Neural cell (in vitro differentiated cells): ENCODE measurements at regions not wholly inside any gene's neighbourhood (a gene's known extent, or its start where the extent isn't known, plus 50 kb on each side); places are given as distances from the start of the nearest gene placed in this dataset.

ENCODE experiments used
- H2AFZ ChIP-seq: fragments of 200-600, 300-800 bp; sonication (generic), shearing (Covaris generic); 2 replicates; pipeline ENCODE4 v1.6.0; 2014; ENCODE audit warnings: low read depth, mild to moderate bottlenecking, antibody characterized with exemption, low read length, moderate library complexity
- H3F3A ChIP-seq: fragments of 200-600 bp; shearing (Covaris generic); 2 replicates; pipeline ENCODE4 v1.6.1; 2016; ENCODE audit warnings: mild to moderate bottlenecking, moderate library complexity, mixed read lengths, antibody characterized with exemption, low read length; ENCODE audit not compliant: insufficient read depth, poor library complexity, severe bottlenecking
- H3K27ac ChIP-seq: fragments of 200-600, 300-800 bp; sonication (generic), shearing (Covaris generic); 2 replicates; pipeline ENCODE4 v1.5.1; 2014; ENCODE audit warnings: mild to moderate bottlenecking, low read length, moderate library complexity
- H3K27me3 ChIP-seq: fragments of 300-800, 200-600 bp; sonication (generic), shearing (Covaris generic); 2 replicates; pipeline ENCODE4 v1.6.0; 2014; ENCODE audit warnings: mild to moderate bottlenecking, low read depth, low read length, moderate library complexity; ENCODE audit not compliant: insufficient read depth
- H3K36me3 ChIP-seq: fragments of 300-800, 200-600 bp; sonication (generic), shearing (Covaris generic); 2 replicates; pipeline ENCODE4 v1.5.1; 2014; ENCODE audit warnings: mild to moderate bottlenecking, antibody characterized with exemption, low read length, moderate library complexity; ENCODE audit not compliant: insufficient read depth
- H3K4me2 ChIP-seq: fragments of 300-800, 200-600 bp; sonication (generic), shearing (Covaris generic); 2 replicates; pipeline ENCODE4 v1.6.0; 2014; ENCODE audit warnings: mild to moderate bottlenecking, low read length
- H3K4me3 ChIP-seq: fragments of 300-800, 200-600 bp; sonication (generic), shearing (Covaris generic); 2 replicates; pipeline ENCODE4 v1.5.1; 2014; ENCODE audit warnings: mild to moderate bottlenecking, low read length, moderate library complexity
- H3K79me2 ChIP-seq: fragments of 200-600 bp; shearing (Covaris generic); replicated peaks from 2 replicates; pipeline ENCODE4 v1.6.0; 2014; ENCODE audit warnings: mild to moderate bottlenecking, low read length, moderate library complexity; ENCODE audit not compliant: insufficient read depth
- H3K9ac ChIP-seq: fragments of 300-800, 200-600 bp; sonication (generic), shearing (Covaris generic); 2 replicates; pipeline ENCODE4 v1.6.1; 2016; ENCODE audit warnings: mild to moderate bottlenecking, low read length, mixed read lengths
- H3K9me2 ChIP-seq: fragments of 200-600 bp; shearing (Covaris generic); 2 replicates; pipeline ENCODE4 v1.6.1; 2016; ENCODE audit warnings: mild to moderate bottlenecking, low read length, mixed read lengths; ENCODE audit not compliant: insufficient read depth
- H3K9me3 ChIP-seq: fragments of 200-600, 300-800 bp; sonication (generic), shearing (Covaris generic); 2 replicates; pipeline ENCODE4 v1.6.1; 2016; ENCODE audit warnings: mild to moderate bottlenecking, mixed run types, low read length, moderate library complexity, mixed read lengths
- H4K20me1 ChIP-seq: fragments of 200-600 bp; shearing (Covaris generic); 2 replicates; pipeline ENCODE4 v1.6.1; 2016; ENCODE audit warnings: mild to moderate bottlenecking, mixed run types; ENCODE audit not compliant: insufficient read depth
- CTCF ChIP-seq: fragments of 450-650 bp; IDR thresholded peaks from 2 replicates; pipeline ENCODE4 v1.5.1; 2014; ENCODE audit warnings: antibody characterized with exemption, mild to moderate bottlenecking, moderate library complexity; ENCODE audit not compliant: poor library complexity, severe bottlenecking
- EP300 ChIP-seq: fragments of 450-650 bp; conservative IDR thresholded peaks from 2 replicates; pipeline ENCODE4 v1.6.1; 2014; ENCODE audit warnings: antibody characterized with exemption, mild to moderate bottlenecking, moderate library complexity; ENCODE audit not compliant: poor library complexity, severe bottlenecking
- EZH2 ChIP-seq: fragments of 200-600, 300-800 bp; shearing (Covaris generic), sonication (generic); IDR thresholded peaks from 2 replicates; pipeline ENCODE4 v1.6.1; 2014; ENCODE audit warnings: antibody characterized with exemption, low read length, borderline replicate concordance, mild to moderate bottlenecking; ENCODE audit not compliant: insufficient read depth, poor library complexity, severe bottlenecking
- MXI1 ChIP-seq: fragments of 450-650 bp; conservative IDR thresholded peaks from 2 replicates; pipeline ENCODE4 v1.6.1; 2014; ENCODE audit warnings: antibody characterized with exemption, mild to moderate bottlenecking; ENCODE audit not compliant: poor library complexity, severe bottlenecking
- POLR2AphosphoS5 ChIP-seq: IDR thresholded peaks from 2 replicates; pipeline ENCODE4 v1.6.1; 2012
- RAD21 ChIP-seq: fragments of 450-650 bp; conservative IDR thresholded peaks from 2 replicates; pipeline ENCODE4 v1.6.1; 2014; ENCODE audit warnings: antibody characterized with exemption, mild to moderate bottlenecking, moderate library complexity
- SMC3 ChIP-seq: fragments of 450-650 bp; conservative IDR thresholded peaks from 2 replicates; pipeline ENCODE4 v1.6.1; 2014; ENCODE audit warnings: antibody characterized with exemption, mild to moderate bottlenecking, moderate library complexity; ENCODE audit not compliant: poor library complexity

GRCh38 chr10:111762114-111762513 is 421.5 kb downstream of the GPAM start:
- Histone ChIP-seq H3K79me2 (no peaks in the 10 kb centered on the region), H3K36me3 (no peaks in the 10 kb centered on the region), H4K20me1 (no peaks in the 10 kb centered on the region), H2AFZ (no peak overlapping the region), H3K9me2 (no peaks in the 10 kb centered on the region), H3K27ac (no peak overlapping the region), H3F3A (no peaks in the 10 kb centered on the region), H3K4me3 (no peak overlapping the region), H3K4me2 (no peak overlapping the region), H3K27me3 (no peaks in the 10 kb centered on the region), H3K9ac (no peak overlapping the region), H3K9me3 (no peaks in the 10 kb centered on the region)
- TF ChIP-seq SMC3 (no peak), EZH2 (no peak), MXI1 (no peak), RAD21 (no peak), CTCF (no peak), POLR2AphosphoS5 (no peak)

- H3K27ac ChIP-seq = no peak overlapping the region
- no peak overlapping the region for H2AFZ ChIP-seq
- no peak overlapping the region for H3K4me2 ChIP-seq
- H3K9ac ChIP-seq = no peak overlapping the region
- H3K9me2 ChIP-seq = no peaks in the 10 kb centered on the region
- no peaks in the 10 kb centered on the region for H3K36me3 ChIP-seq
- TF ChIP-seq EP300 (no peak), CTCF (no peak), EZH2 (no peak)
- H3F3A ChIP-seq = no peaks in the 10 kb centered on the region
- H3K79me2 ChIP-seq = no peaks in the 10 kb centered on the region
- H4K20me1 ChIP-seq = no peaks in the 10 kb centered on the region
- no peaks in the 10 kb centered on the region for H3K9me3 ChIP-seq
- no peaks in the 10 kb centered on the region for H3K27me3 ChIP-seq
- no peak overlapping the region for H3K4me3 ChIP-seq
Measured at GRCh38 chr10:111765216-111765615, 418.3 kb downstream of the GPAM start.

- no peaks in the 10 kb centered on the region for H3K79me2 ChIP-seq
- H3K4me2 ChIP-seq = no peak overlapping the region
- no peaks in the 10 kb centered on the region for H3K27me3 ChIP-seq
- no peak overlapping the region for H3K9ac ChIP-seq
- H3K9me2 ChIP-seq = no peaks in the 10 kb centered on the region
- H3K4me3 ChIP-seq = no peak overlapping the region
- H3K9me3 ChIP-seq = no peaks in the 10 kb centered on the region
- H3F3A ChIP-seq = no peaks in the 10 kb centered on the region
- H4K20me1 ChIP-seq = no peaks in the 10 kb centered on the region
- no peaks in the 10 kb centered on the region for H3K36me3 ChIP-seq
- no peak overlapping the region for H2AFZ ChIP-seq
- TF ChIP-seq MXI1 (no peak), SMC3 (no peak), CTCF (no peak)
- H3K27ac ChIP-seq = no peak overlapping the region
Measured at GRCh38 chr10:111766464-111766863, 417.1 kb downstream of the GPAM start.
